SKM-1 (cell line): ENCODE measurements at regions not wholly inside any gene's neighbourhood (a gene's known extent, or its start where the extent isn't known, plus 50 kb on each side); places are given as distances from the start of the nearest gene placed in this dataset.

Experiments used
- DNase-seq: peaks from one replicate; lab custom pipeline; 2025; ENCODE audit not compliant: unreplicated experiment; lab: John Stamatoyannopoulos, UW

DNA sequence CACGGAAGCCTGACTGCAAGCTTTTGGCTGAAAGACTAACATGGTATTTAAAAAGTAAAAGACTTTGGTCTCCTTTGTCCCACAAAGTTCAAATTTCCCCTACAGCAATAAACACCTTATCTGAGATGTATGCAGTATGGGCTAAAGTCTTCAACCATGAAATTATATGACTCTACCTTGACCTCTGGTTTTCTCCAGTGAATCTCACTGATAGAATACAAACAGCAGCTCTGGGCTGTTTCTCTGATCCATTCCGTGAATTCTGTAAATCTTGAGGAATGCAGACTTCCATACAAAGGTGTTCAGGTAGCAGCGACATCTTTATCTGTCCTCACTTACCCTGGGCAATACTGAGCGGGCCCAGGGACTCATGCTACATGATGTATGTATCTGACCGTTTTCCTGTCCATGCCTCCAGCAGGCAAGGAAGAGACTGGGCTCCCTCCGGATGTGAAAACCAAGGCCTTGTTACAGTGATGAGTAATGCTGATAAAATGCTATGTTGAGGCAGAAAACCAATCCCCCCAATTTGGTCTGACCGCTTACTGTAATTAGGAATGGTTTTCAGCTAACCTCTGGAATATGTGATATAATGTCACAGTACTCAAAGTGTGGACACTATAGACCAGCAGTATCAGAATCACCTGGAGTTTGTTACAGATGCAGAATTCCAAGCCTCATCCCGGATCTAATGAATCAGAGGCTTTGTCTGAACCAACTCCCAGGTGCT is 589.8 kb downstream of the HS3ST4 start:
- no peak for DNase-seq

DNA sequence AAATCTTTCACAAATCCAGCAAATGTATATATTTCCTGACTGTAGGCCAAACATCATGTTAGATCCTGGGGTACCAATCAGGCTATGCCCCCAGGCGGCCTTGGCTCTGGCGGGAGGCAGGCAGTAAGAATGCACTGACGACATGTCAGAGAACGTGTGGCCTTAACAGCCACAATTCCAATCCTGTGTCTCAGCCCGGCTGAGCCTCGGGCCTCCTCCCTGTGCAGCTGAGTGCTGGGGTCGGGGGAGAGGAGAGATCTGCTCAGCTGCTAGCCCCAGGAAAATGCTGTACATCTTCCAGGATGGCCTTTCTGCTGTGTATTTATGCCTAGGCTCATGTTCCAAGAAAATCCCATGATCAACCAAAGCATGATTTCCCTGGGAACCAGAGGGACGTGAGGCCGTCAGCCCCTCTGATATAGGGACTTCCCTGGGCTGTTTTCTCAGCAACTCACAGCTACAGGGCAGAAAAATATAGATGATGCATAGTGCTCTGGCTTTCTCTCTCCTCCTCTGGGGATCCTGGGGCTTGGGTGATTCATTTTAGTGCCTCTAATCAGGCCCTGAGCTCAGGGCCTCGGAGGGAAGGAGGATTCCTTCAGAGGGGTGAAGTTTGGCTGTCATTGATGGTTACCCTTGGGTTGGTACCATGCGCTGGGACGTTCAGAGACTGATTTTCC is 604.0 kb downstream of the HS3ST4 start:
- no peak for DNase-seq

DNA sequence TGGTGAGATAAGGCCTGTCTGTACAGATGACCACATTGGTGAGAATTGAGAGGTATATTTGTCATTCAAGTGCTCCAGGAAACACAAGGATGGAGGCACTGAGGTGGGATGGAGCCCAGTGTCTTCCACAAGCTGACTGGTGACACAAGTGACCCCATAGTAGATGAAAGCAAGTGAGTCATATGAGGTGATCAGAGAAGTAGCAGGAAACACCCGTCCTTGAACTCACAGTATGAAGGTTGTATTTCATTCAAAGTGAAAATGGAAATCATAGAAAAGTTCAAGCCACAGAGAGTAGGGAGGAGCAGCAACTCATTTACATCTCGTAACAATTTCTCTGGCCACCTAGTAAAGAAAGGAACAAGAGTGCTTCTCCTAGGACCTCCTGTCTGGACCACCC is 609.8 kb downstream of the HS3ST4 start:
- DNase-seq = no peak

DNA sequence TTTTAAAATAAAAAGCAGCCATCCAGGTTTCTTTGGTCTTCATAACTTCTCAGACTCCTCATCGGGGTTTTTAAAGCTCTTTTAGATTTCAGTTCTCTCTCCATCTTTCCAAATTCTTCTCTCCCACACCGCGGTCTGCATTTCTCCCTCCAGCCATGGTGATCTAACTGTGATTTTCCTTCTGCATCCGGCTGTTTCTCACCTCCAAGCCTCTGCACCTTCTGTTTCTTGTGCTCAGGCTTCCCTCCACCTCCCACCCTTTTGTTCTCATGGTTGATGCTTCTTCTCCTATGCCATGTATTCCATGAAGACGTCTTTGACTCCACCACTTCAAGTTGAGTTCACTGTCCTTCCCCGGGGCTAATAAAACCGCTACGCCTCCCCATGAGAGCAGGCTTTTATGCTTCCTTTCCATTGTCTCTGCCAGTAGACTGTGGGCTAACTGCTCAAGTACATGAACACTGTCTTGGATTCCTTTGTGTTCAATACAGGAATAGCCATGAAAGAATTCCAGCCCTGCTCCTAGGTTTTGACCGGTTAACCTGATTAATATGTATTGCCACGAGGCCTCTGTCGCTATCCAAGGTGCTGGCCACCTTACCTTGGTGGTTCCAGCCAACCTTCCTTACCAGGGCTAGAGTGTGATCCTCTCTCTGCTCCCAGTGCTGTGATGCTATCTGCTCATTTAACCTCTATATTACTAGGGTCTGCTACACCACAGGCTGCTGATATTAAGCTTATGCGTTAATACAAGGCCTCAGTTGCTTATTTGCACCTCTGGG is 625.1 kb downstream of the HS3ST4 start:
- no peak for DNase-seq

DNA sequence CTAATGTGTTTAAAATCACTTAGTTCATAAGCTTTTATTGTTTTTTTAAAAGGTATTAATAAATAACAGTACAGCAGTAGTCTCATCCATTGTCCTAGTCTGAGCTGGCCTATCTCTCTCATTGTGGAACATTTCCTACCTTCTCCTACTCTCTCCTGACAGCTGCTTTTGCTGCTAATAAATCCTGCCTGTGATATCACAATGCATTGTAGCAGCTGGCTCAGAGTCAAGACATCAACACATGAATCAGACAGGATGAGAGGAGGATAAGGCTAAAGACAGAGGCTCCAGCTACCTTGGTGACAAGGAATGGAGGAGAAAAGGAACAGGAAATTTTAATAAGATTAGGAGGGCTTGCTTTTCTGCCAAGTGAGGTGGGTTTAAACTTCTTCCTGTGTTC is 626.1 kb downstream of the HS3ST4 start:
- DNase-seq = no peak

DNA sequence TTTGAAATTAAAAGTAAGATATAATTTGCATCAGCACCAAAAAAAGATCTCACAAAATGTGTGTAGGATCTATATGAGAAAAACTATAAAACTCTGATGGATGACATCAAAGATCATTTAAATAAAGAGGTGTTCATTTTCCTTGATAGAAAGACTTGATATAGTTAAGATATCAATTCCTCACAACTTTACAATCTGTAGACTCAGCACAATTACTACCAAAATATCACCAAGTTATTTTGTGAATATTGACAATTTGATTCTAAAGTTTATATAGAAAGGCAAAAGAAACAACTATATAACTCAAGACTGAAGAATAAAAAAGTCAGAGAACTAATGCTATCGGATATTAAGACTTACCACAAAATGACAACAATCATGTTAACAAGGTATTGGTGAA is 638.9 kb downstream of the HS3ST4 start:
- DNase-seq = no peak

DNA sequence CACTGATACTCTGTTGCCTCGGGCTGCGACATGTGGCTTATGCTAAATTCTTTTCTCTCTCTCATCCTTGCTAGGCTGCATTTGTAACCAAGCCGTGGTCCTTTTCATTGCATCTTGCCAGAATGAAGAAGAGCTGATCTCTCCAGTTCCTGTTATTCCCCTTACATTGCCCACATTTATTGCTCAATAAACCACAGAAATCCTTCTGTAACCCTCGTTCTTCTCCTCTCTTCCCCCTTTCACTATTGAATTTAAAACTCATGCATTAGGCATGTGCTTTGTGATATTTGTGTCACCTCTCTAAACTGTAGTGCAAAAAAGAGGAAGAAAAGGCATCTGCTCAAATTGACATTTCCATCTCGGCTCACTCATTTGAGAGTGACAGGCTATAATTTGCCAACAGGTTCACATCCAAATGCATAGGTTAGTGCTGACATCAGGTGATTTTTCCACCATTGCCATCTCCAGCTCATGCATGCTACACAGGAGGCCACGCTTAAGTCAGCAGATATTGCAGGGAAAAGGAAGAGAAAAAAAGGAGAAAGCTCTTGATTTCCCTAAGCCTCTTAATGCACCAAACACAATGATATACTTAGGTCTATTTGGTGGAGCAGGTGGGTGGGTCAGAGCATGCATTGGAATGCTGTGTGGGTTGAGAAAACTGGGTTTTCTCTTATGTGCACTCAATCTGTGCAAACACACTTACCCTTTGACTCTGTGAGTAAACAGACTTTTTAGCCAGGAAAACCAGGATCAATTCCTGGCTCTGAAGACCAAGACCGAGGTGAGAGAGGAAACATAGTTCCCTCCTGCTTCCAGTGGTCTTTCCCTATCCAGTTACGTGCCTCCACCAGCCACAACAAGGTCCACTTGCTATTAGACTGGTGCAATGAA is 642.7 kb downstream of the HS3ST4 start:
- DNase-seq = peak; percentile 64

DNA sequence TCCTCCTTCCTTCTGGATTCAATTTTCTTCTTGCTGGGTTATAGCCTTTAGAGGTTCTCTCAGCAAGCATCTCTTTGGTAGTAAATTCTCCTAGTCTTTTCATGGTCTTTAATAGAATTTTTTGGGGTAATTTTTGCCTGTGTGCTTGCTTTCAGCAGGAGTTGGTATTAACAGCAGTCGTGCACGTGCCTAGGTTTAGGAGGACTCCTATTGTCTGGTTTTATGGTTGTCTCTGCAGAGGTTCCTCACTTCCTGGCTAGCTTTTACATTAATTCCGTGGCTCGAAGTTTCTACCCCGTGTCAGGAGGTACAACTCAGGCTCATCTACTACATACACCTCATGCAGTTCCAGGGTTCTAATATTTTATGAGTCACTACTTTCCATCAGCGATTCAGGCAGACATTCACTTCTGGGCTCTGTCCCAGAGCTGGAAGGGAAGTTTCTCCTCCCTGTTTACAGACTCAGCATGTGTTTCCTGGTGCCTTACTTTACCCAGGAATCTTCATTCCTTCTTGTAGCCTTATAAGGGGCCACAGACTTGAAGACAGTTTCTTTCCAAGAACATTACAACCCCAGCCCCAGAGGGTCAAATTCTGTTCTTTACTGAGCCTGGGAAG is 643.6 kb downstream of the HS3ST4 start:
- DNase-seq = no peak

DNA sequence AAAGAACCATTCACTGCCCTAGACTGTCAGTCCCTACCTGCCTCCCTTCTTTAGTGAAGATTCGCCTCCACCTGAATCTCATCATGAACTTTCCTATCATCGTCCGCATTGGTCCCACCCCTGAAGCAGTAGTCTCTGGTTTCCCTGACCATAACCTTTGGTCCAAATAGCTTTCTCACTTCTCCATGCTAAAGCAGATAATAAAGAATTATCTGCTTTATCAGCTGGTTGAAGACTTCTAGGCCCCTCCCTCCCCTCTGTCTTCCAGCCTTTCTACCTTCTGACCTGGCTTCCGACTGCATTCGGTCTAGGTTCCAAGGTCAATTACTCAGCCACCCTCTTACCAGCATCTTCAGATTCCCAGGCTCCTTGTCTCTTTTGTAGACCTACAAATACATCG is 650.9 kb downstream of the HS3ST4 start:
- DNase-seq = no peak

DNA sequence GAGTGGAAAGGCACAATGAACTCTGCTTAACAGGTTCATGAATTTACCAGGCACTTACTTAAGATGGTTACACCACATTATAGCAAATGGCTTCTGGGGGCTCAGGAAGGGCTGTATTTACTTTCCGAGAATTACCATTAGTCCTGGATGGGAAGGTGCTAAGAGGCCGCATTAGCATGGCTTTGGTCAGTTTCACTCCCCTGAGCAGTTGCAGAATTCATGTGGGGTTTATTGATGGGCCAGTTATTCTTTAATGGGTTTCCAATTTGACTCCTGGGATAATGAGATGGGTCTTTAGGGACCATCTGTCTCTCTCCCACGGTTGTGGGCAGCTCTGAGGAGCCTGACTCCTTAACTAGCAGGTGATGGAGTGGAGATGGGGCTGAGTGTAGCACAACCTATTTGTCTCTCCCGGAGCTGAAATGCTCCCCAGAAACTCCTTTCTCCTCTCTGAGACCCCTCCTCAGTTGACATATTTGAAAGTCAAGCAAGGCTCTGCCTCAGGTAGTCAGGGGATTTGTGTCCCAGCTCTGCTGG is 652.5 kb downstream of the HS3ST4 start:
- DNase-seq = no peak

DNA sequence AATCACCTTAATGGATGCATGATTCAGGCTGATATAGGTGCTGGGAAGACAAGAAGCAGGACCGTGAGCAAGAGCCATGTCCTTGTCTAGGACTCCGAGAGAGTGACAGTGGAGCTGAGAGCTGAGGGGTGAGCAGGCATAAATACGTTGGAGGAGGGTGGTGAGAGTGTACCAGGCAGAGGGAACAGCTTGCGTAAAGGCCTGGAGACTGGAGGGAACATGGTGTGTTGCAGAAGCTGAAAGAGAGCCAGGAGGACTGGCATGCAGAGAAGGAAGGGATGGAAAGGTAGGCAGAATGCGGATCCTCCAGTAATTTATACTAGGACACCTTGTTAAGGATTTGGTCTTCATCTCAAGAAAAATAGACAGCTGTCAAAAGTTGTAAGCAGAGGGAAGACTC is 653.2 kb downstream of the HS3ST4 start:
- no peak for DNase-seq

DNA sequence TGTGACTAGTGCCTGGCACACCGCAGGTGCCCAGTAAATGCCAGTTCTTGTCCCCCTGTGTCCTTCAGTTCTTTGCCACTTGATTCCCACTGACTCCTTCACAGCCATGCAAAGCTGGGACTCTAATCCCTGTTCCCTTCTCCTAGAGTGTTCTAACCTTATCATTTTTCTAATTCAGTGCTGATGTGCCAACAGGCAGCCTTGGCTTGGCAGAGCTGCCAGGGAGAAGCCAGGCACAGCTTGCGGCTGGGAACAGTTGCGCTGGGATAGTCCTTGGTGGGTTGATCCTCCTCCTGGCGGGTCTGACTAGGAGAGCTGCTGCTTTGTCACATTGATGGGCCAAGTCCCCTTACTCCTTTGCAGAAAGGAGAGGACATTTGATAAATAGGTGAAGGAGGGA is 654.2 kb downstream of the HS3ST4 start:
- DNase-seq = no peak

DNA sequence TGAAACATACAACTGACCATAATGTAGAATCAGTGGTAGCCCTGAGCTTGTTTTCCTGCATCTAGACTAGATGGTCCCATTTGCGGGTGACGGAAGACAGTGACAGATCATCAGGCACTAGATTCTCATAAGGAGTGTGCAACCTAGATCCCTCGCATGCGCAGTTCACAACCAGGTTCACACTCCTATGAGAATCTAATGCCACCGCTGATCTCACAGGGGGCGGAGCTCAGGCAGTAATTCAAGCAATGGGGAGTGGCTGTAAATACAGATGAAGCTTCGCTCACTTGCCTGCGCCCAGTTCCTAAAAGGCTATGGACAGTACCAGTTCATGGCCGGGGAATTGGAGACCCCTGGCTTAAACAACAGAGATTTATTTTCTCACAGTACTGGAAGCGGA is 656.3 kb downstream of the HS3ST4 start:
- DNase-seq = no peak

DNA sequence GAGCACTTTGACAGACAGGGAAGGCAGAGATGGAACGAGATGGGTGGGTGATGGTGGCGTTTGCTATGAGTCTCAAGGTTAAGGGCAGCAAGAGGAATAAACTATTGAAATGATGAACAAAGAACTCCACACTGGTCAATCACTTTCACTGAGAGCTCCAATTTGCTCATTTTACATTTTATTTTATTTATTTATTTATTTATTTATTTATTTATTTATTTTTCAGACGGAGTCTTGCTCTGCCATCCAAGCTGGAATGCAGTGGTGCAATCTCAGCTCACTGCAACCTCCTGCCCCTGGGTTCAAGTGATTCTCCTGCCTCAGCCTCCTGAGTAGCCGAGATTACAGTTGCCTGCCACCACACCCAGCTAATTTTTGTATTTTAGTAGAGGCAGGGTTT is 669.1 kb downstream of the HS3ST4 start:
- DNase-seq = no peak

DNA sequence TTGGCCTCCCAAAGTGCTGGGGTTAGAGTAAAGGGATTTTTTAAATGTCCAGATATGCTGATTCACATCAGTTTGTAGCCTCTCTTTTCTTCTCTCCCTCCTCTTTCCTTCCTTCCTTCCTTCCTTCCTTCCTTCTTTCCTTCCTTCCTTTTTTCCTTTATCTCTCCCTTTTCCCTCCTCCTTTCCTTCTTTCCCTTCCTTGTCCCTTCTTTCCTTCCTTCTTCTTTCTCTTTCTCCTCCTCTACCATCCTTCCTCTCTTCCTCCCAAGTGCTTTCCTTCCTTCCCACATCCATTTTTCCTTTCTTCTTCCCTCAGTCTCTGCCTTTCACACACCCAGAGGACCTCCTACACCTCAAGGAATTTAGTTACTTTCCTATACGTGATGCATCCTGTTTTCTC is 671.8 kb downstream of the HS3ST4 start:
- no peak for DNase-seq

DNA sequence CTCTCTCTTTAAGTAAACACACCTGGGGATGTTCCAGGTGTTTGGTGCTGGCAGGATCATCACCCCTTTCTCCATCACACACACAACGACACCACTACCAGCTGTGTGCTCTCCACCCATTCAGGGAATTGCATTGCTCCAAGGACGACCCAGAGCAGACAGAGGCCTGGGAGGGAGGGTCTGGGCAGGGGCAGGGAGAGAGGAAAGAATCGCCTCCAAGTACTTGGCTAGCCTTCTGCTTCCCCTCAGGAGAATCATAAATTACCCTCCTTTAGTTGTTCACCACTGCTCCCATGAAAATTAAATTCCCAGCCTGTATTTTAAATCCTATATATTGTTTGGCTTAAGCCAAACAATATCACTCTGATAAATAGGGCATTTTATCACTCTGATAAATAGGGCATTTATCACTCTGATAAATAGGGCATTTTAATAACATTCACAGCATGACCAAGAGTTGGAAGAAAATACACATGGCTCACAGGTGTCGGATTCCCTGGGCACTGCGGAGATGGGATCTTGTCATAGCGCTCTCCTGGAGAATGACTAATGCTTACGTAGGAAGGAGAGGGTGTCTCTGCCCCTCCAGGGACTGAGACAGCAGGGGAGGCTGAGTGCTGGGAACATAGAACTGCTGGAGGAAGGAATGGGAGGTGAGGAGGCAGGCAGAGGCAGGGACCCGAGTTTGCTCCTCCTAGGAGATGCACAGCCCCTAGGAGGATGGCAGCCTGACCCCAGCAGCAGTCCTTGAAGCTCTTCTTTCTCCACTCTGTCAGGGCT is 673.6 kb downstream of the HS3ST4 start:
- DNase-seq = no peak

DNA sequence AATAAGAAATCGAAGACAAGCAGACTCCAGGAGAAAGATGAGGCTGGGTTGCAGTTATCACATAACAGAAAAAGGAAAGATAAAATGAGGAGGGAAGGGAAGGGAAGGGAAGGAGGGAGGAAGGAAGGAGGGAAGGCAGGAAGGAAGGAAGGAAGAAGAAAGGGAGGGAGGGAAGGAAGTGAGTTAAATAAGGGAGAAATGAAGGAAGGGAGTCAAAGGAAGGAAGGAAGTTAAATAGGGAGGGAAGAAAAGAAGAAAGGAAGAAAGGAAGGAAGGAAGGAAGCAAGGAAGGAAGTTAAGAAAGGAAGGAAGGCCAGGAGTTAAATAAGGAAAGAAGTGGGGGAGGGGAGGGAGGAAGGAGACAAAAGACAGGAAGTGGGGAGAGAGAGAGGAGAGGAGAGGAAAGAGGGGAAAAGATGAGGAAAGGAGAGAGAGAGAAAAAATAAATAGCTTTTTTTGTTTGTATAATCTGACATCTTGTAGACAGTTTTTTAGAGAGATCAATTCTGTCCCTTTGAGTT is 679.6 kb downstream of the HS3ST4 start:
- no peak for DNase-seq

DNA sequence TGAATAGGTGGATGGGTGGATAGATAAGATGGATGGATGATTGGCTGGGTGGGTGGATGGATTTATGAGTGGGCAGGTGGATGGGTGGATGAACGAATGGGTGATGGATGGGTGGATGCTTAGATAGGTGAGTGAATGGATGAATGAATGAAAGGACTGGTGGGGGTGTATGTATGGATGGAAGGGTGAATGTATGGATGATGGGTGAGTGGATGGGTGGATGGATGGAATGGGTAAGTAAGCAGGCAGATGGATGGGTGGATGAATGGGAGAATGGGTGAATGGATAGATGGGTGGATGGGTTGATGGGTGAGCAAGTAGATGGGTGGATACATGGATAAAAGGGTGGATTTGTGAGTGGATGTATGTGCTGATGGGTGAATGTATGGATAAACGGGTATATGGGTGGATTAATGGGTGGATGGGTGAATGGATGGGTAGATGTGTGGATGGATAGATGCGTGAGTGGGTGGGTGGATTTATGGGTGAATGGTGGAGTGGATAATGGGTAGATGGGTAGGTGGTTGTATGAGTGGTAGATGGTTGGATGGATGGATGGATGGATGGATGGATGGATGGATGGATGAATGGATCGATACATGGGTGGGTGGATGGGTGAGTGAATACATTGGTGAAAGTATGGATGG is 682.6 kb downstream of the HS3ST4 start:
- DNase-seq = no peak

DNA sequence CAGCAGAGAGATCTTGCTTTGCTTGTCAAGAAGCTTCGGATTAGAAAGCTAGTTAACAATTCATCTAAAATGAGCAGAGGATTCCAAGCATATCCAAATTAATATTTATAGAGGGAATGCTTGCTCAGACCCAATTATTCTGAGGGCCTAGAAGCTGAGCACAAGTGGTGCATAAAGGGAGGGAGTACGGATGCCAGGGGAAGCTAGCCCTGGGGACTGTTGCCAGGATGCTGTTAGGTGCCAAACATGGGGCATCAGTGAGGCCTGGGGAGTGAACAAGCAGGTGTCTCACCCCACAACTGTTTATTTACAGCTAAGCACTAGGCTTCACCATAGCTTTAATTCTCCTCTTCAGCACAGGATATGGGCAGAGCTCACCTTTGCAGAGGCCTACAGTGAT is 684.1 kb upstream of the C16orf82 start:
- DNase-seq = no peak
